Neuron (in vitro differentiated cells): ENCODE measurements at regions not wholly inside any gene's neighbourhood (a gene's known extent, or its start where the extent isn't known, plus 50 kb on each side); places are given as distances from the start of the nearest gene placed in this dataset.

Experiments
- H2AFZ ChIP-seq: one replicate; pipeline ENCODE4 v1.6.1; 2013; ENCODE audit warnings: low read depth, mild to moderate bottlenecking, inconsistent platforms, low read length, moderate library complexity
- H3K27me3 ChIP-seq: one replicate; pipeline ENCODE4 v1.6.1; 2013; ENCODE audit warnings: low read length; ENCODE audit not compliant: insufficient read depth
- H3K36me3 ChIP-seq: one replicate; pipeline ENCODE4 v1.6.1; 2013; ENCODE audit warnings: low read length; ENCODE audit not compliant: insufficient read depth
- H3K4me1 ChIP-seq: one replicate; pipeline ENCODE4 v1.6.1; 2013; ENCODE audit warnings: low read length; ENCODE audit not compliant: insufficient read depth
- H3K4me3 ChIP-seq: 2 replicates; pipeline ENCODE4 v1.5.1; 2013; ENCODE audit warnings: mild to moderate bottlenecking, low read length, moderate library complexity
- H3K9me3 ChIP-seq: one replicate; pipeline ENCODE4 v1.6.1; 2013; ENCODE audit warnings: low read length

- no peak overlapping the region for H3K4me3 ChIP-seq
- no peaks in the 10 kb centered on the region for H3K4me1 ChIP-seq
- peaks cover 8% of the 10 kb centered on the region for H3K9me3 ChIP-seq
- no peaks in the 10 kb centered on the region for H3K36me3 ChIP-seq
- H3K27me3 ChIP-seq: no peaks in the 10 kb centered on the region
- H2AFZ ChIP-seq: no peak overlapping the region
Observed at GRCh38 chr2:240359695-240360094, 75.8 kb upstream of the GPC1 start.

- H2AFZ ChIP-seq: no peak overlapping the region
- peaks cover 8% of the 10 kb centered on the region for H3K9me3 ChIP-seq
- no peaks in the 10 kb centered on the region for H3K36me3 ChIP-seq
- no peaks in the 10 kb centered on the region for H3K27me3 ChIP-seq
- no peak overlapping the region for H3K4me3 ChIP-seq
- H3K4me1 ChIP-seq: no peaks in the 10 kb centered on the region
Observed at GRCh38 chr2:240360645-240361475, 74.6 kb upstream of the GPC1 start.

- H3K4me1 ChIP-seq: no peaks in the 10 kb centered on the region
- H3K27me3 ChIP-seq: no peaks in the 10 kb centered on the region
- no peaks in the 10 kb centered on the region for H3K36me3 ChIP-seq
- no peak overlapping the region for H2AFZ ChIP-seq
- H3K9me3 ChIP-seq: peaks cover 8% of the 10 kb centered on the region
- no peak overlapping the region for H3K4me3 ChIP-seq
Observed at GRCh38 chr2:240362216-240362755, 73.2 kb upstream of the GPC1 start.

GRCh38 chr2:240362826-240363745 is 72.4 kb upstream of the GPC1 start:
- H3K4me1 ChIP-seq: no peaks in the 10 kb centered on the region
- H3K27me3 ChIP-seq: no peaks in the 10 kb centered on the region
- H3K9me3 ChIP-seq: peaks cover 8% of the 10 kb centered on the region
- H2AFZ ChIP-seq: no peak overlapping the region
- no peaks in the 10 kb centered on the region for H3K36me3 ChIP-seq
- no peak overlapping the region for H3K4me3 ChIP-seq

- H3K9me3 ChIP-seq: peaks cover 8% of the 10 kb centered on the region
- no peak overlapping the region for H3K4me3 ChIP-seq
- H3K27me3 ChIP-seq: no peaks in the 10 kb centered on the region
- H3K4me1 ChIP-seq: no peaks in the 10 kb centered on the region
- H2AFZ ChIP-seq: no peak overlapping the region
- no peaks in the 10 kb centered on the region for H3K36me3 ChIP-seq
Observed at GRCh38 chr2:240363746-240364581, 71.5 kb upstream of the GPC1 start.

- Histone ChIP-seq H3K9me3 (peaks cover 8% of the 10 kb centered on the region), H3K4me3 (no peak overlapping the region), H3K27me3 (no peaks in the 10 kb centered on the region), H3K36me3 (no peaks in the 10 kb centered on the region), H2AFZ (no peak overlapping the region), H3K4me1 (no peaks in the 10 kb centered on the region)
Observed at GRCh38 chr2:240364582-240364960, 70.9 kb upstream of the GPC1 start.

GRCh38 chr2:240364961-240365775 is 70.3 kb upstream of the GPC1 start:
- H3K4me3 ChIP-seq: no peak overlapping the region
- H3K27me3 ChIP-seq: no peaks in the 10 kb centered on the region
- H3K36me3 ChIP-seq: no peaks in the 10 kb centered on the region
- H3K9me3 ChIP-seq: peaks cover 4% of the 10 kb centered on the region
- H3K4me1 ChIP-seq: no peaks in the 10 kb centered on the region
- no peak overlapping the region for H2AFZ ChIP-seq

- no peaks in the 10 kb centered on the region for H3K4me1 ChIP-seq
- H3K27me3 ChIP-seq: no peaks in the 10 kb centered on the region
- peaks cover 3% of the 10 kb centered on the region for H3K9me3 ChIP-seq
- no peak overlapping the region for H2AFZ ChIP-seq
- no peak overlapping the region for H3K4me3 ChIP-seq
- H3K36me3 ChIP-seq: no peaks in the 10 kb centered on the region
Observed at GRCh38 chr2:240365971-240366471, 69.4 kb upstream of the GPC1 start.

GRCh38 chr2:240366901-240367300 is 68.6 kb upstream of the GPC1 start:
- H3K4me1 ChIP-seq: no peaks in the 10 kb centered on the region
- no peaks in the 10 kb centered on the region for H3K27me3 ChIP-seq
- no peak overlapping the region for H3K4me3 ChIP-seq
- no peak overlapping the region for H2AFZ ChIP-seq
- H3K36me3 ChIP-seq: no peaks in the 10 kb centered on the region
- no peaks in the 10 kb centered on the region for H3K9me3 ChIP-seq

- H3K9me3 ChIP-seq: no peaks in the 10 kb centered on the region
- H3K4me1 ChIP-seq: no peaks in the 10 kb centered on the region
- no peaks in the 10 kb centered on the region for H3K27me3 ChIP-seq
- no peak overlapping the region for H2AFZ ChIP-seq
- no peaks in the 10 kb centered on the region for H3K36me3 ChIP-seq
- H3K4me3 ChIP-seq: no peak overlapping the region
Observed at GRCh38 chr2:240367721-240368120, 67.7 kb upstream of the GPC1 start.

- H3K27me3 ChIP-seq: no peaks in the 10 kb centered on the region
- H3K4me1 ChIP-seq: no peaks in the 10 kb centered on the region
- H3K9me3 ChIP-seq: no peaks in the 10 kb centered on the region
- H3K4me3 ChIP-seq: no peak overlapping the region
- no peak overlapping the region for H2AFZ ChIP-seq
- H3K36me3 ChIP-seq: no peaks in the 10 kb centered on the region
Observed at GRCh38 chr2:240368781-240369331, 66.6 kb upstream of the GPC1 start.
